OCI-LY3 (cell line): ENCODE measurements at regions not wholly inside any gene's neighbourhood (a gene's known extent, or its start where the extent isn't known, plus 50 kb on each side); places are given as distances from the start of the nearest gene placed in this dataset.
A peak's percentile ranks its signal among the peaks of the same experiment; 100 is the strongest.

Experiments used
- H2AFZ ChIP-seq: fragments of 200-600, 300-600 bp; shearing (Covaris generic); 2 replicates; pipeline ENCODE4 v1.6.0; 2014; ENCODE audit warnings: antibody characterized with exemption, low read depth, low read length
- H3K27ac ChIP-seq: fragments of 200-600, 300-600 bp; sonication (generic); 2 replicates; pipeline ENCODE4 v1.5.1; 2014; ENCODE audit warnings: mild to moderate bottlenecking, low read length, moderate library complexity, mixed read lengths
- H3K27me3 ChIP-seq: fragments of 200-600, 300-600 bp; sonication (generic); 2 replicates; pipeline ENCODE4 v1.6.1; 2014; ENCODE audit warnings: low read depth, low read length, mixed read lengths
- H3K36me3 ChIP-seq: fragments of 200-600, 300-600 bp; sonication (generic); replicated peaks from 2 replicates; pipeline ENCODE3; 2014; ENCODE audit warnings: low read depth, low read length, mixed read lengths
- H3K4me1 ChIP-seq: fragments of 300-600, 200-600 bp; sonication (generic); 2 replicates; pipeline ENCODE4 v1.6.1; 2014; ENCODE audit warnings: low read length, mixed read lengths
- H3K4me2 ChIP-seq: fragments of 200-600, 300-600 bp; sonication (generic); 2 replicates; pipeline ENCODE4 v1.6.1; 2014; ENCODE audit warnings: low read length, mixed read lengths
- H3K4me3 ChIP-seq: fragments of 300-600, 200-600 bp; sonication (generic); 2 replicates; pipeline ENCODE4 v1.5.1; 2014; ENCODE audit warnings: antibody characterized with exemption, mild to moderate bottlenecking, low read length, moderate library complexity
- H3K79me2 ChIP-seq: fragments of 300-600, 200-600 bp; shearing (Covaris generic); 2 replicates; pipeline ENCODE4 v1.6.1; 2014; ENCODE audit warnings: mild to moderate bottlenecking, low read length, mixed read lengths
- H3K9ac ChIP-seq: fragments of 300-600, 200-600 bp; shearing (Covaris generic); 2 replicates; pipeline ENCODE4 v1.6.0; 2014; ENCODE audit warnings: mild to moderate bottlenecking, low read length, moderate library complexity
- H3K9me3 ChIP-seq: fragments of 200-600, 300-600 bp; shearing (Covaris generic); 2 replicates; pipeline ENCODE4 v1.6.1; 2014; ENCODE audit warnings: low read length, mixed read lengths; ENCODE audit not compliant: insufficient read depth
- H4K20me1 ChIP-seq: fragments of 200-600, 300-600 bp; sonication (generic); 2 replicates; pipeline ENCODE4 v1.6.1; 2016; ENCODE audit warnings: low read length, mixed read lengths; ENCODE audit not compliant: insufficient read depth
- CTCF ChIP-seq: fragments of 200-600, 300-600 bp; sonication (generic); IDR thresholded peaks from 2 replicates; pipeline ENCODE4 v1.5.1; 2014; ENCODE audit warnings: antibody characterized with exemption, low read length, low read depth
- EZH2phosphoT487 ChIP-seq: fragments of 200-600 bp; shearing (Covaris generic); IDR thresholded peaks from 2 replicates; pipeline ENCODE4 v1.6.1; 2018; ENCODE audit warnings: antibody characterized with exemption, mixed run types, low read depth

GRCh38 chr3:70774641-70775040 lies 462.2 kb upstream of the MDFIC2 start:
- Histone ChIP-seq H3K79me2 (no peaks in the 10 kb centered on the region), H3K27me3 (peaks cover 38% of the 10 kb centered on the region), H3K27ac (no peak overlapping the region), H3K36me3 (no peaks in the 10 kb centered on the region), H3K4me3 (no peak overlapping the region), H3K9ac (no peak overlapping the region), H4K20me1 (no peaks in the 10 kb centered on the region), H3K4me1 (peaks cover 12% of the 10 kb centered on the region), H3K9me3 (no peaks in the 10 kb centered on the region), H3K4me2 (no peak overlapping the region), H2AFZ (no peak overlapping the region)
- TF ChIP-seq EZH2phosphoT487 = no peak
- no peak for TF ChIP-seq CTCF

GRCh38 chr3:70771426-70772147 lies 459.1 kb upstream of the MDFIC2 start:
- Histone ChIP-seq H2AFZ (no peak overlapping the region), H3K36me3 (no peaks in the 10 kb centered on the region), H3K4me1 (peaks cover 12% of the 10 kb centered on the region), H4K20me1 (no peaks in the 10 kb centered on the region), H3K4me3 (no peak overlapping the region), H3K9ac (no peak overlapping the region), H3K79me2 (no peaks in the 10 kb centered on the region), H3K27ac (no peak overlapping the region), H3K4me2 (peak overlapping the region; percentile 28; the same call in 1 of the 2 replicates), H3K9me3 (no peaks in the 10 kb centered on the region), H3K27me3 (peaks cover 40% of the 10 kb centered on the region)
- TF ChIP-seq EZH2phosphoT487 = no peak
- no peak for TF ChIP-seq CTCF

GRCh38 chr3:70770650-70771049 lies 458.2 kb upstream of the MDFIC2 start:
- Histone ChIP-seq H3K4me1 (peaks cover 12% of the 10 kb centered on the region), H3K4me2 (no peak overlapping the region), H3K4me3 (no peak overlapping the region), H3K27me3 (peaks cover 37% of the 10 kb centered on the region), H4K20me1 (no peaks in the 10 kb centered on the region), H3K9me3 (no peaks in the 10 kb centered on the region), H2AFZ (no peak overlapping the region), H3K27ac (no peak overlapping the region), H3K9ac (no peak overlapping the region), H3K36me3 (no peaks in the 10 kb centered on the region), H3K79me2 (no peaks in the 10 kb centered on the region)
- no peak for TF ChIP-seq EZH2phosphoT487
- TF ChIP-seq CTCF = no peak

- H3K36me3 ChIP-seq = no peaks in the 10 kb centered on the region
- no peaks in the 10 kb centered on the region for H3K9me3 ChIP-seq
- H3K79me2 ChIP-seq = no peaks in the 10 kb centered on the region
- peaks cover 31% of the 10 kb centered on the region for H3K27me3 ChIP-seq
- H3K4me3 ChIP-seq = no peak overlapping the region
- H3K9ac ChIP-seq = no peak overlapping the region
- TF ChIP-seq CTCF (no peak), EZH2phosphoT487 (no peak)
- H2AFZ ChIP-seq = no peak overlapping the region
- no peaks in the 10 kb centered on the region for H4K20me1 ChIP-seq
- peaks cover 2% of the 10 kb centered on the region for H3K4me1 ChIP-seq
- no peak overlapping the region for H3K4me2 ChIP-seq
- H3K27ac ChIP-seq = no peak overlapping the region
Observed at GRCh38 chr3:70766301-70766700, 453.9 kb upstream of the MDFIC2 start.
